OCI-LY1 (cell line): ENCODE measurements at regions not wholly inside any gene's neighbourhood (a gene's known extent, or its start where the extent isn't known, plus 50 kb on each side); places are given as distances from the start of the nearest gene placed in this dataset.

Source experiments
- H2AFZ ChIP-seq: fragments of 200-600 bp; sonication (generic), shearing (Covaris generic); 2 replicates; pipeline ENCODE4 v1.6.0; 2014; ENCODE audit warnings: antibody characterized with exemption, mild to moderate bottlenecking, low read length
- H3F3A ChIP-seq: fragments of 200-600 bp; sonication (generic), shearing (Covaris generic); 2 replicates; pipeline ENCODE4 v1.6.0; 2014; ENCODE audit warnings: mild to moderate bottlenecking, antibody characterized with exemption, low read length, moderate library complexity; ENCODE audit not compliant: insufficient read depth
- H3K27ac ChIP-seq: fragments of 200-600 bp; sonication (generic); 2 replicates; pipeline ENCODE4 v1.5.1; 2014; ENCODE audit warnings: low read length, mixed run types, mild to moderate bottlenecking, low read depth; ENCODE audit not compliant: poor library complexity, severe bottlenecking
- H3K27me3 ChIP-seq: fragments of 200-600 bp; sonication (generic); 2 replicates; pipeline ENCODE4 v1.6.0; 2014; ENCODE audit warnings: antibody characterized with exemption, mild to moderate bottlenecking, low read length, moderate library complexity; ENCODE audit not compliant: insufficient read depth
- H3K36me3 ChIP-seq: fragments of 200-600 bp; sonication (generic); 2 replicates; pipeline ENCODE4 v1.6.1; 2014; ENCODE audit warnings: mild to moderate bottlenecking, antibody characterized with exemption, low read length, moderate library complexity, mixed read lengths; ENCODE audit not compliant: insufficient read depth
- H3K4me1 ChIP-seq: fragments of 200-600 bp; sonication (generic); 2 replicates; pipeline ENCODE4 v1.5.1; 2014; ENCODE audit warnings: mild to moderate bottlenecking, low read length, moderate library complexity; ENCODE audit not compliant: insufficient read depth, severe bottlenecking
- H3K4me2 ChIP-seq: fragments of 200-600 bp; sonication (generic), shearing (Covaris generic); 2 replicates; pipeline ENCODE4 v1.6.1; 2014; ENCODE audit warnings: low read length
- H3K4me3 ChIP-seq: fragments of 200-600 bp; sonication (generic); 2 replicates; pipeline ENCODE4 v1.5.1; 2014; ENCODE audit warnings: low read length, low read depth, mild to moderate bottlenecking, mixed read lengths; ENCODE audit not compliant: poor library complexity, severe bottlenecking
- H3K79me2 ChIP-seq: fragments of 200-600 bp; shearing (Covaris generic); 2 replicates; pipeline ENCODE4 v1.6.1; 2016; ENCODE audit warnings: mixed run types, low read length, mixed read lengths; ENCODE audit not compliant: insufficient read depth
- H3K9ac ChIP-seq: fragments of 200-600 bp; sonication (generic), shearing (Covaris generic); 2 replicates; pipeline ENCODE4 v1.6.1; 2014; ENCODE audit warnings: mild to moderate bottlenecking, low read length, mixed read lengths
- H3K9me2 ChIP-seq: fragments of 200-600 bp; sonication (generic), shearing (Covaris generic); 2 replicates; pipeline ENCODE4 v1.6.1; 2014; ENCODE audit warnings: low read depth, mild to moderate bottlenecking, low read length, mixed read lengths
- H3K9me3 ChIP-seq: fragments of 200-600 bp; shearing (Covaris generic); 2 replicates; pipeline ENCODE4 v1.6.1; 2014; ENCODE audit warnings: low read length, mixed read lengths
- H4K20me1 ChIP-seq: fragments of 200-600 bp; sonication (generic), shearing (Covaris generic); 2 replicates; pipeline ENCODE4 v1.6.0; 2016; ENCODE audit warnings: mild to moderate bottlenecking, low read length; ENCODE audit not compliant: insufficient read depth
- EZH2 ChIP-seq: fragments of 200-600 bp; sonication (generic), shearing (Covaris generic); IDR thresholded peaks from 2 replicates; pipeline ENCODE4 v1.8.0; 2017; ENCODE audit warnings: borderline replicate concordance, mixed run types, mild to moderate bottlenecking, antibody characterized with exemption, low read length, moderate library complexity, mixed read lengths
- TF ChIP-seq, protein P1 (sequence below): fragments of 200-600 bp; sonication (generic), shearing (Covaris generic); IDR thresholded peaks from 2 replicates; pipeline ENCODE4 v1.5.1; 2017; ENCODE audit warnings: mild to moderate bottlenecking, antibody characterized with exemption, low read length, moderate library complexity, mixed read lengths

DNA sequence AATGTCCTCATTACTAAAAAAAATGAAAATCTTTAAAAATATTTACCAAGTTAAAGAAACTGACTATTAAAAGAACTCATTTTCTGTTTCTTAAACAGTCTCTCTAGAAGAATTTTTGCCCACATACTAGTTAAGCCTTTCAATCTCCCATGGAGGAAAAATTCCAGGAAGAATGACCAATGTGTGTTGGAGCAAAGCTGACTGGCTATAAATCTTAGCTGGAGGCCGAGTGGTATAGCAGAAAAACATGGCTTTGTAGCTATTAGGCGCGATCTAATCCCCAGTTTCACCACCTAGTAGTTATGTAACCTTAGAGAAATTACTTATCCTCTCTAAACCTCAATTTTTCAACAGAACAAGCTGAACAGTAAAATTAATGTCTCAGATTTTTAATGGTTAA is 135.5 kb upstream of the PRLR start:
- Histone ChIP-seq H4K20me1 (no peaks in the 10 kb centered on the region), H3K4me2 (no peak overlapping the region), H3K4me3 (no peak overlapping the region), H3K27me3 (no peaks in the 10 kb centered on the region), H3K9me3 (no peaks in the 10 kb centered on the region), H3K79me2 (no peaks in the 10 kb centered on the region), H3K27ac (no peak overlapping the region), H2AFZ (no peak overlapping the region), H3K4me1 (peaks cover 1% of the 10 kb centered on the region), H3K36me3 (no peaks in the 10 kb centered on the region), H3K9ac (no peak overlapping the region), H3K9me2 (no peaks in the 10 kb centered on the region), H3F3A (no peaks in the 10 kb centered on the region)
- TF ChIP-seq, protein P1, sequence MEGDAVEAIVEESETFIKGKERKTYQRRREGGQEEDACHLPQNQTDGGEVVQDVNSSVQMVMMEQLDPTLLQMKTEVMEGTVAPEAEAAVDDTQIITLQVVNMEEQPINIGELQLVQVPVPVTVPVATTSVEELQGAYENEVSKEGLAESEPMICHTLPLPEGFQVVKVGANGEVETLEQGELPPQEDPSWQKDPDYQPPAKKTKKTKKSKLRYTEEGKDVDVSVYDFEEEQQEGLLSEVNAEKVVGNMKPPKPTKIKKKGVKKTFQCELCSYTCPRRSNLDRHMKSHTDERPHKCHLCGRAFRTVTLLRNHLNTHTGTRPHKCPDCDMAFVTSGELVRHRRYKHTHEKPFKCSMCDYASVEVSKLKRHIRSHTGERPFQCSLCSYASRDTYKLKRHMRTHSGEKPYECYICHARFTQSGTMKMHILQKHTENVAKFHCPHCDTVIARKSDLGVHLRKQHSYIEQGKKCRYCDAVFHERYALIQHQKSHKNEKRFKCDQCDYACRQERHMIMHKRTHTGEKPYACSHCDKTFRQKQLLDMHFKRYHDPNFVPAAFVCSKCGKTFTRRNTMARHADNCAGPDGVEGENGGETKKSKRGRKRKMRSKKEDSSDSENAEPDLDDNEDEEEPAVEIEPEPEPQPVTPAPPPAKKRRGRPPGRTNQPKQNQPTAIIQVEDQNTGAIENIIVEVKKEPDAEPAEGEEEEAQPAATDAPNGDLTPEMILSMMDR = no peak
- TF ChIP-seq EZH2 = no peak

DNA sequence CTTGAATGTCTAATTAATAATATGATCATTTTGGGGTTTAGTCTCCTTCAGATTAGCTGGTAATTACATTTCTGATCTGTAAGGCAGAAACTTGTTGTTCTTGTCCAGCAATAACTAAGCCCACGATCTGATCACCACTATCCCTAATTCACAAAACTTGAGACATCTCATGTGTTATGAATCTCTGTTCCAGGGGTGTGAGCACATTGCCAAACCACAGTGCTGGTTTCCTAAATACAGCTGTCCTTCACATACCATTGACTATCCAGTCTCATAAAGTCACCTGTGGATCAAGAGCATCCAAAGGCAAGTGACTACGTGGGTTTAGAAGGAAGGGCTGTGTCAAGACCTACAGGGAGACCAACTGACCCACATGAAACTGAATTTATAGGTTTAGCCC is 134.1 kb upstream of the PRLR start:
- Histone ChIP-seq H3K9me3 (no peaks in the 10 kb centered on the region), H3K4me1 (peaks cover 5% of the 10 kb centered on the region), H3K36me3 (no peaks in the 10 kb centered on the region), H2AFZ (no peak overlapping the region), H3F3A (no peaks in the 10 kb centered on the region), H3K4me2 (no peak overlapping the region), H3K9me2 (no peaks in the 10 kb centered on the region), H3K4me3 (no peak overlapping the region), H3K9ac (no peak overlapping the region), H3K27ac (no peak overlapping the region), H4K20me1 (no peaks in the 10 kb centered on the region), H3K79me2 (no peaks in the 10 kb centered on the region), H3K27me3 (no peaks in the 10 kb centered on the region)
- TF ChIP-seq, protein P1 = no peak
- no peak for TF ChIP-seq EZH2

DNA sequence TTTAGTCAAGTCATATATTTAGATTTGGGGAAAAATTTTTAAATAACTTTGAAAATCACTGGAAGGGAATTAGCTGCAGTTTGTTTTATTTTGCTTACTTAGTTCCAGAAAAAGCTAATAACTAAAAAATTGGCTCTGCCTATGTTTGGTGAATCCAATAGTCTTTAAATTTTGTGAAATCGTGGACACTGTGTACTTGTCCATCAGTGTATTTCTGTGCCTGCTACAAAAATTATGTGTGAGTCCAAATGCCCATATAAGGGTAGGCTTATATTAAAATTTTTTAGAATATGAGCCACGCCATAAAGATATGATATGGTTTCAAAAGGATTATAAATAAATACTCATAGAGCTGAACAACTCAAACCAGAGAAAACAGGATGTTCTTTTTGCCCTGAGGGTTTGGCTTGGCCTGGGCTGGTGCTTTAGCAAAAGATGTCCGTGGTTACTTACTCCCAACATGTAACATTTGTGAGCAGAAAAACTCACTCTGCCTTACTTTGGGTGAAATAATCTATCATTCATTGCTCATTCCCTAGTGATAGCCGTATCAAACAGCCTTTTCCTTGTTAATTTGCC is 133.2 kb upstream of the PRLR start:
- TF ChIP-seq, protein P1 = no peak
- no peak for TF ChIP-seq EZH2
- H3K4me2 ChIP-seq = no peak overlapping the region
- H3F3A ChIP-seq = no peaks in the 10 kb centered on the region
- no peak overlapping the region for H3K9ac ChIP-seq
- H3K9me2 ChIP-seq = no peaks in the 10 kb centered on the region
- H3K27ac ChIP-seq = no peak overlapping the region
- no peaks in the 10 kb centered on the region for H3K36me3 ChIP-seq
- no peak overlapping the region for H3K4me3 ChIP-seq
- peaks cover 5% of the 10 kb centered on the region for H3K4me1 ChIP-seq
- H3K9me3 ChIP-seq = no peaks in the 10 kb centered on the region
- H3K79me2 ChIP-seq = no peaks in the 10 kb centered on the region
- H3K27me3 ChIP-seq = no peaks in the 10 kb centered on the region
- H2AFZ ChIP-seq = no peak overlapping the region
- H4K20me1 ChIP-seq = no peaks in the 10 kb centered on the region
